ENCODE measurements at regions not wholly inside any gene's neighbourhood (a gene's known extent, or its start where the extent isn't known, plus 50 kb on each side); places are given as distances from the start of the nearest gene placed in this dataset.

- TF ChIP-seq, protein P1, sequence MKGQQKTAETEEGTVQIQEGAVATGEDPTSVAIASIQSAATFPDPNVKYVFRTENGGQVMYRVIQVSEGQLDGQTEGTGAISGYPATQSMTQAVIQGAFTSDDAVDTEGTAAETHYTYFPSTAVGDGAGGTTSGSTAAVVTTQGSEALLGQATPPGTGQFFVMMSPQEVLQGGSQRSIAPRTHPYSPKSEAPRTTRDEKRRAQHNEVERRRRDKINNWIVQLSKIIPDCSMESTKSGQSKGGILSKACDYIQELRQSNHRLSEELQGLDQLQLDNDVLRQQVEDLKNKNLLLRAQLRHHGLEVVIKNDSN (IDR thresholded peaks at IDR 0.05): no peak
- TF ChIP-seq TAF1 (IDR thresholded peaks at IDR 0.05; ENCODE audit: low read depth): no peak
- TF ChIP-seq FOXM1 (IDR thresholded peaks at IDR 0.05; ENCODE audit: borderline replicate concordance, low read depth): no peak
- TF ChIP-seq REST (IDR thresholded peaks at IDR 0.05; ENCODE audit: low read depth): no peak
- no peak for TF ChIP-seq NFIC (IDR thresholded peaks at IDR 0.05)
- no peak for TF ChIP-seq YY1 (IDR thresholded peaks at IDR 0.05; ENCODE audit: low read depth)
- TF ChIP-seq, protein P2, sequence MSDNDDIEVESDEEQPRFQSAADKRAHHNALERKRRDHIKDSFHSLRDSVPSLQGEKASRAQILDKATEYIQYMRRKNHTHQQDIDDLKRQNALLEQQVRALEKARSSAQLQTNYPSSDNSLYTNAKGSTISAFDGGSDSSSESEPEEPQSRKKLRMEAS (IDR thresholded peaks at IDR 0.05): no peak
- no peak for TF ChIP-seq CREB1 (IDR thresholded peaks at IDR 0.05; ENCODE audit: low read depth)
- no peak for TF ChIP-seq CEBPB (IDR thresholded peaks at IDR 0.05)
Measured at GRCh38 chr12:105801351-105801750, 337.4 kb downstream of the NUAK1 start.

DNA sequence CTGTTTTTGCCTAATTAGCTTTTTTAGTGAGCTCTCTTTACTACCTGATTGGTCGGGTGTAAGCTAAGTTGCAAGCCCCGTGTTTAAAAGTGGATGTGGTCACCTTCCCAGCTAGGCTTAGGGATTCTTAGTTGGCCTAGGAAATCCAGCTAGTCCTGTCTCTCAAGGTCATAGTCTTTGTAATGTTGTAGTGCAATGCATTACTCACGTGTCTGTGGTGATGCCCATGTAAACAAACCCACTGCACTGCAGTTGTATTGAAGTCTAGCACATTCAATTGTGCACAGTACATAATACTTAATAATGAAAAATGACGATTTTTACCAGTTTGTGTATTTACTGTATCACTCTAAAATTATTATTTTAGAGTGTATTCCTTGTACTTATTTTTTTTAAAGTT lies 335.5 kb downstream of the NUAK1 start:
- no peak for TF ChIP-seq RAD21 (IDR thresholded peaks at IDR 0.05; ENCODE audit: low read depth)
- no peak for TF ChIP-seq CREB1 (IDR thresholded peaks at IDR 0.05; ENCODE audit: low read depth)
- TF ChIP-seq EGR1 (IDR thresholded peaks at IDR 0.05): no peak
- TF ChIP-seq CEBPB (IDR thresholded peaks at IDR 0.05): no peak
- TF ChIP-seq ZBTB7A (IDR thresholded peaks at IDR 0.05; ENCODE audit: low read depth): no peak
- no peak for TF ChIP-seq TCF12 (IDR thresholded peaks at IDR 0.05; ENCODE audit: low read depth)

GRCh38 chr12:105804591-105805265 lies 334.0 kb downstream of the NUAK1 start:
- TF ChIP-seq TCF12 (IDR thresholded peaks at IDR 0.05; ENCODE audit: low read depth): no peak
- no peak for TF ChIP-seq TAF1 (IDR thresholded peaks at IDR 0.05; ENCODE audit: low read depth)
- TF ChIP-seq EGR1 (IDR thresholded peaks at IDR 0.05): no peak
- TF ChIP-seq REST (IDR thresholded peaks at IDR 0.05; ENCODE audit: low read depth): no peak
- TF ChIP-seq NFIC (IDR thresholded peaks at IDR 0.05): no peak
- TF ChIP-seq, protein P1 (IDR thresholded peaks at IDR 0.05): no peak
- TF ChIP-seq EP300 (IDR thresholded peaks at IDR 0.05; ENCODE audit: borderline replicate concordance): no peak
- TF ChIP-seq CEBPB (IDR thresholded peaks at IDR 0.05): no peak
- TF ChIP-seq YY1 (IDR thresholded peaks at IDR 0.05; ENCODE audit: low read depth): no peak
- TF ChIP-seq CREB1 (IDR thresholded peaks at IDR 0.05; ENCODE audit: low read depth): no peak
- TF ChIP-seq RAD21 (IDR thresholded peaks at IDR 0.05; ENCODE audit: low read depth): no peak
- no peak for TF ChIP-seq ZBTB7A (IDR thresholded peaks at IDR 0.05; ENCODE audit: low read depth)
- TF ChIP-seq FOXM1 (IDR thresholded peaks at IDR 0.05; ENCODE audit: borderline replicate concordance, low read depth): no peak
- TF ChIP-seq, protein P2 (IDR thresholded peaks at IDR 0.05): no peak
- no peak for TF ChIP-seq TEAD4 (IDR thresholded peaks at IDR 0.05)

- TF ChIP-seq CREB1 (IDR thresholded peaks at IDR 0.05; ENCODE audit: low read depth) (no peak), TCF12 (IDR thresholded peaks at IDR 0.05; ENCODE audit: low read depth) (no peak), NFIC (IDR thresholded peaks at IDR 0.05) (no peak), TAF1 (IDR thresholded peaks at IDR 0.05; ENCODE audit: low read depth) (no peak), TEAD4 (IDR thresholded peaks at IDR 0.05) (no peak), CEBPB (IDR thresholded peaks at IDR 0.05) (no peak), EGR1 (IDR thresholded peaks at IDR 0.05) (no peak), ZBTB7A (IDR thresholded peaks at IDR 0.05; ENCODE audit: low read depth) (no peak)
Measured at GRCh38 chr12:105805730-105806399, 332.9 kb downstream of the NUAK1 start.

DNA sequence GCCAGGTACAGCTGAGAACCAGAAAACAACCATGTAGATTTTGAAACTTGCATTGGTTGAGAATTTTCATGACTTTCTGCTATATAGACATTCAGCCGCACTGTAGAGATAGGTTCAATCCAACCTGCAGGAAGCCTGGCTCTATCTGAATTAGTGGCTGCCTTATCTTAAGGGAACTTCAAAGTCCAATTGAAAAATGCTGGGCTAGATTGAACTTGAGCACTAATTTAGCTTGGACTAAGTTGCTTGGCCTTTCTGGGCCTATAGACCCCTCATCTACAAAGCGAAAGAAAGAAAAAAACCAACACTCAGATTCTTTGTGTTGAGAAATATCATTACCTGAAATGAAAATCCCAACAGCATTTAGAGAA lies 332.4 kb downstream of the NUAK1 start:
- TF ChIP-seq FOXM1 (IDR thresholded peaks at IDR 0.05; ENCODE audit: borderline replicate concordance, low read depth) (no peak), TEAD4 (IDR thresholded peaks at IDR 0.05) (no peak), CEBPB (IDR thresholded peaks at IDR 0.05) (no peak), RAD21 (IDR thresholded peaks at IDR 0.05; ENCODE audit: low read depth) (no peak), TAF1 (IDR thresholded peaks at IDR 0.05; ENCODE audit: low read depth) (no peak), TCF12 (IDR thresholded peaks at IDR 0.05; ENCODE audit: low read depth) (no peak), ZBTB7A (IDR thresholded peaks at IDR 0.05; ENCODE audit: low read depth) (no peak), NFIC (IDR thresholded peaks at IDR 0.05) (no peak), EGR1 (IDR thresholded peaks at IDR 0.05) (no peak), CREB1 (IDR thresholded peaks at IDR 0.05; ENCODE audit: low read depth) (no peak), EP300 (IDR thresholded peaks at IDR 0.05; ENCODE audit: borderline replicate concordance) (no peak), YY1 (IDR thresholded peaks at IDR 0.05; ENCODE audit: low read depth) (no peak), REST (IDR thresholded peaks at IDR 0.05; ENCODE audit: low read depth) (no peak)
- TF ChIP-seq, protein P1 (IDR thresholded peaks at IDR 0.05): no peak
- TF ChIP-seq, protein P2 (IDR thresholded peaks at IDR 0.05): no peak
